GM13977 (cell line): ENCODE measurements at regions not wholly inside any gene's neighbourhood (a gene's known extent, or its start where the extent isn't known, plus 50 kb on each side); places are given as distances from the start of the nearest gene placed in this dataset.

ENCODE experiments used
- DNase-seq: peaks from one replicate; pipeline ENCODE4 v3.0.0; 2012; ENCODE audit warnings: low spot score
- in situ Hi-C: fragments of 300-500 bp; cut with MboI; formaldehyde crosslinking; loops from one replicate; pipeline ENCODE4 v1.12.0; 2022; ENCODE audit warnings: low sequenced_read_pairs, low pct_unique_long_range_greater_than_20kb, mixed read lengths, inconsistent platforms; ENCODE audit not compliant: unreplicated experiment
- TF ChIP-seq, protein P1 (sequence below): IDR thresholded peaks from 2 replicates; pipeline ENCODE4 v1.5.1; 2012; ENCODE audit warnings: mild to moderate bottlenecking, control low read depth; ENCODE audit not compliant: insufficient read depth; ENCODE audit errors: extremely low read depth, missing control alignments

DNA sequence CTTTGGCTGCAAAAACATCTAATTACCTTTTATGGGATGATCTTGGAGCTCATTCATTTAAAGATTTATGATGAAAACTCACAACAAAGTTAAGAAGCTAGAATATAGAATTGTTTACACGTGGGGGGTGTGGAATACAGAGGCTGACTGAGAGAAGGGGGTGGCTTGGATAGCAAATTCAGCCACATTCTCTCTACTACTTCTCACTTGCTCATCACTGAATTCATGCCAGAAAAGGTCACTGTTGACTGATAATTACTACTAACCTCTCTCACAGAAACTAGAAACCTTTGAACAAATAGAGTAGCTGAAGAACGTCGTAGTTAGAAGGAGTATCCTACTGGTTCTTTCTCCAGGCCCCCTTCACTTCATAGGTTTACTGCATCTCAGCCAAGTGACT, 808.2 kb downstream of the BRINP1 start:
- in situ Hi-C loops: no loop called here
- DNase-seq: no peak
- TF ChIP-seq, protein P1, sequence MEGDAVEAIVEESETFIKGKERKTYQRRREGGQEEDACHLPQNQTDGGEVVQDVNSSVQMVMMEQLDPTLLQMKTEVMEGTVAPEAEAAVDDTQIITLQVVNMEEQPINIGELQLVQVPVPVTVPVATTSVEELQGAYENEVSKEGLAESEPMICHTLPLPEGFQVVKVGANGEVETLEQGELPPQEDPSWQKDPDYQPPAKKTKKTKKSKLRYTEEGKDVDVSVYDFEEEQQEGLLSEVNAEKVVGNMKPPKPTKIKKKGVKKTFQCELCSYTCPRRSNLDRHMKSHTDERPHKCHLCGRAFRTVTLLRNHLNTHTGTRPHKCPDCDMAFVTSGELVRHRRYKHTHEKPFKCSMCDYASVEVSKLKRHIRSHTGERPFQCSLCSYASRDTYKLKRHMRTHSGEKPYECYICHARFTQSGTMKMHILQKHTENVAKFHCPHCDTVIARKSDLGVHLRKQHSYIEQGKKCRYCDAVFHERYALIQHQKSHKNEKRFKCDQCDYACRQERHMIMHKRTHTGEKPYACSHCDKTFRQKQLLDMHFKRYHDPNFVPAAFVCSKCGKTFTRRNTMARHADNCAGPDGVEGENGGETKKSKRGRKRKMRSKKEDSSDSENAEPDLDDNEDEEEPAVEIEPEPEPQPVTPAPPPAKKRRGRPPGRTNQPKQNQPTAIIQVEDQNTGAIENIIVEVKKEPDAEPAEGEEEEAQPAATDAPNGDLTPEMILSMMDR: no peak

DNA sequence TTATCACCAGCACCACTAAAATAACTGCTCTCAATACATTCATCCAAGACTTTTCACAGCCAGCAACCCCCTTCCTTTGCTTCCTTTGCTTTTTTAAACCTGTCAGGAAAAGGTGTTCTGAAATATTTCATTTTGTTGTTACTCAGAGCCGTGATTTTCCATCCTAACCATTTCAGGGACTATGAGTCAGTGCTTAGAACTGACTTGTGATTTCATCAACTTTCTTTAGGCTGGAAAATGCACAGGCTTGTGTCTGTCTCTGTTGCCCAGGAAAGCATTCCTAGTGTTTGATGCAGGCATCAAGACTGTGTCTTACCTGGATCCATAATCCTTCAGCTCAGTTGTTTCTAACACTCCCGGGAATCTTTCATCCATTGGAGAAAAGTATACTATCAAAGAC, 805.6 kb downstream of the BRINP1 start:
- in situ Hi-C loops: no loop called here
- TF ChIP-seq, protein P1: no peak
- DNase-seq: no peak

DNA sequence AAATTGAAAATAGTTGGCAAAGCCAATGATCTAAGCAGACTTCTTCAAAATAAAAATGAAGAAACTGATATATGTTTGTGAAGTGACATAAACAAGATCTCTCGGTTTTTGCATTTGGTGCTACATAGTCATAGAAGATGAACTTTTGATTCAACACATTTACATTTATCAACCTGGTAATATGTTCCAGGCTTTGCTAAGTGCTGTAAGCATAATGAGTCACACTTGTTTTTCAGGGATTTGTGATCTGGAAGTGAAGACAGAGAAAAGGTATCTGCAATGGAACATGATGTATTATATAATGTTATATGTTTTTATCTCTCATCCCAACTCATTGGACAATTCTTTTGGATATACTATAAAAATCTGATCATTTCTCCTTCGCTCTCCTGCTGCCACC, 801.4 kb downstream of the BRINP1 start:
- DNase-seq: no peak
- in situ Hi-C loops: no loop called here
- TF ChIP-seq, protein P1: no peak

DNA sequence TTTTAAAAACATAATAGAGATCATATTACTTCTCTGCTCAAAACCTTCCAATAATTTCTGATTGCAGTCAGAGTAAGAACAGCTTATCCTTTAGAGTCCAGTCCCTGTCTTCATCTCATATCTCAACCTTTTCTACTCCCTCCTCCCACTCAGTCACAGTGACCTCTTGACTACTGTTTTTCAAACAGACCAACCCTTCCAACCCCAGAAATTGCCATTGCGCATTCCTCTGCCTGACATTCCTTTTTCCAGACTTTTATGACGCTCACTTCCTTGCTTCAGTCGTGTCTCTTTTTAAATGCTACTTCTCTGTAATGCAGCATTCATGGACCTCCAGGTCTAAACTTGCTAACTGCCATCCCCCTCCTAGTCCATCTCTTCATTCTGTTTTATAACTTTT, 800.5 kb downstream of the BRINP1 start:
- DNase-seq: no peak

DNA sequence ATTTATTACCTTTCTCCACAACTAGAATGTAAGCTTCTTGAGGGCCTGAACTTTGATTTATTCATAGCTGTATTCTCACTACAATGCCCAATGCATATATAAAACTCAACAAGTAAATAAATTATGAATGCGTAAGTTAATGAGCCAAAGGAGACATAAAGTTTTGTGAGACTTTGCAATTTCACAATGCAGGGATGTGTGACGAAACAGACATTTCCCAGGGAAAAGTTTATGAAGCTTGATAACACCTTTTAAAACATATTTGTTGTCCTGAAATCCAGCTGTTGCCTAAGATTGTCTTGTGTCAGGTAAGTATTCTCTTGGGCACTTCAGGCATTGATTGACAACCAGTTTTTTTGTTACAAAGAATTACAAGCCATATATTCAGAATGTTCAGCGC, 800.1 kb downstream of the BRINP1 start:
- in situ Hi-C loops: no loop called here
- TF ChIP-seq, protein P1: no peak
- DNase-seq: no peak

More for the DNA sequence above, 800.5 kb downstream of the BRINP1 start:
- TF ChIP-seq, protein P1: no peak
- in situ Hi-C loops: no loop called here

DNA sequence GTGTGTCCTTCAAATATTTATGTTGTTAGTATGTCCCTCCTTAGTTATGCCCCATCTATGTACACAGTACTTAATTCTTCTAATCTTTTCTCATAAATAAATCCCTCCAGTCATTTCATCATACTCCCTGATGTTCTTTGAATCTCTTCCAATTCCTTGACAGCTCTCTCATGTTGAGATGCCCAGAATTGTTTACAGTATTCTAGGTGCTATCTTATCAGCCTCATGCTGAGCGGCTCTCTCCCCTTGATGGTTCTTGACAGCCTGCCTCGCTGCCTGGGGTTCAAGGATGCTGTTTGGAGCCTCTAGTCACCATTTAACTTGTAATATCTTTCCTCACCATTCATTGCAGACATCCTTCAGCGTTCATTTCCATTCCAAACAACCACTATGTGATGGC, 799.2 kb downstream of the BRINP1 start:
- in situ Hi-C loops: no loop called here

More for the DNA sequence above, 799.2 kb downstream of the BRINP1 start:
- TF ChIP-seq, protein P1: no peak
- DNase-seq: no peak
